ENCODE measurements at regions not wholly inside any gene's neighbourhood (a gene's known extent, or its start where the extent isn't known, plus 50 kb on each side); places are given as distances from the start of the nearest gene placed in this dataset.

DNA sequence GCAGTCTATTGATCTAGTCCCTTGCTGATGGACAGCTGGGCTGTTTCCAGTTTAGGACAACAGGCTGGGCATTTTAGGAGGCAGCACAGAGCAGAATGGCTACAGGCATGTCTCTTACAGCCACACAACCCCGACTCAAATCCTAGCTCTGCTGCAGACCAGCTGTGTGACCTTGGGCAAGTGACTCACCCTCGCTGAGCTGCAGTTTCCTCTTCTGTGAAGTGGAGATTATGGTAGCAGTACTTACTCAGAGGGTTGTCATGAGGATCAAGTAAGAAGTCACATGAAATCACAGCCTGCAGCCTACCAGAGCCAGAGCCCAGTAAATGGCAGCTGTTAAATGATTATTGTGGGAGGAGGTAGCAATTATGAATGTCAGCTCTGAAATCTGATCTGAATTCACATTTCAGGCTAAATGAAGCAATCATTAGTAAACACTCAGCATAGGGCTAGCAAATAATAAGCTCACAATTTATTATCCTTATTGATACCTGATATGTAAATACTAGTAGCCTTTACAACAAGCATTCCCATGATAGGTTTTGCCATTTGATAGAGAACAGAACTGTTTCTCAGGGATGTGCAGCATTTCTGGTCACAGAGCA, 58.9 kb downstream of the MYEOV start:
- TF ChIP-seq, protein P1, sequence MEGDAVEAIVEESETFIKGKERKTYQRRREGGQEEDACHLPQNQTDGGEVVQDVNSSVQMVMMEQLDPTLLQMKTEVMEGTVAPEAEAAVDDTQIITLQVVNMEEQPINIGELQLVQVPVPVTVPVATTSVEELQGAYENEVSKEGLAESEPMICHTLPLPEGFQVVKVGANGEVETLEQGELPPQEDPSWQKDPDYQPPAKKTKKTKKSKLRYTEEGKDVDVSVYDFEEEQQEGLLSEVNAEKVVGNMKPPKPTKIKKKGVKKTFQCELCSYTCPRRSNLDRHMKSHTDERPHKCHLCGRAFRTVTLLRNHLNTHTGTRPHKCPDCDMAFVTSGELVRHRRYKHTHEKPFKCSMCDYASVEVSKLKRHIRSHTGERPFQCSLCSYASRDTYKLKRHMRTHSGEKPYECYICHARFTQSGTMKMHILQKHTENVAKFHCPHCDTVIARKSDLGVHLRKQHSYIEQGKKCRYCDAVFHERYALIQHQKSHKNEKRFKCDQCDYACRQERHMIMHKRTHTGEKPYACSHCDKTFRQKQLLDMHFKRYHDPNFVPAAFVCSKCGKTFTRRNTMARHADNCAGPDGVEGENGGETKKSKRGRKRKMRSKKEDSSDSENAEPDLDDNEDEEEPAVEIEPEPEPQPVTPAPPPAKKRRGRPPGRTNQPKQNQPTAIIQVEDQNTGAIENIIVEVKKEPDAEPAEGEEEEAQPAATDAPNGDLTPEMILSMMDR (IDR thresholded peaks at IDR 0.05): no peak
- TF ChIP-seq POLR2A (IDR thresholded peaks at IDR 0.05): no peak
